ENCODE measurements at regions not wholly inside any gene's neighbourhood (a gene's known extent, or its start where the extent isn't known, plus 50 kb on each side); places are given as distances from the start of the nearest gene placed in this dataset.

- no peak for TF ChIP-seq CTCF (IDR thresholded peaks at IDR 0.05)
- no peak for TF ChIP-seq POLR2AphosphoS5 (IDR thresholded peaks at IDR 0.05)
- no peak for TF ChIP-seq POLR2A (IDR thresholded peaks at IDR 0.05)
These were observed 87.6 kb upstream of the SMARCA2 start for GRCh38 chr9:1927546-1927945.
